MCF 10A (cell line): ENCODE measurements at regions not wholly inside any gene's neighbourhood (a gene's known extent, or its start where the extent isn't known, plus 50 kb on each side); places are given as distances from the start of the nearest gene placed in this dataset.
"Not testable (repeated sequence)": the region's sequence is repeated elsewhere in the genome, so short reads cannot be mapped to it uniquely, and the experiment has no call there.

ENCODE experiments used
- BruUV-seq: library from RNA; stranded (reverse); fragments of 400-500 nt; replicated peaks from 2 replicates; lab custom pipeline; 2021; lab: Mats Ljungman, UMichigan
- CTCF ChIA-PET: fragments of 300-600 bp; sonication (Branson Sonifier 250); formaldehyde crosslinking; extraction: SDS; loops from one replicate; lab custom pipeline; 2021; ENCODE audit warnings: antibody characterized with exemption, inconsistent platforms; lab: Yijun Ruan, JAX
- POLR2A ChIA-PET: fragments of 300-600, 350-650 bp; sonication (Branson Sonifier 250); formaldehyde crosslinking; extraction: SDS; loops from one replicate; lab custom pipeline; 2020; ENCODE audit warnings: antibody characterized with exemption, inconsistent platforms; lab: Yijun Ruan, JAX
- DNase-seq: peaks from one replicate; pipeline ENCODE4 v3.0.0-alpha.2; 2018; ENCODE audit not compliant: unreplicated experiment
- H3K27ac Mint-ChIP-seq: one replicate; pipeline ENCODE4 v1.8.0; 2022; ENCODE audit warnings: mild to moderate bottlenecking, low read depth, mixed read lengths; ENCODE audit not compliant: unreplicated experiment
- H3K27me3 Mint-ChIP-seq: one replicate; pipeline ENCODE4 v1.8.0; 2022; ENCODE audit warnings: mixed read lengths; ENCODE audit not compliant: insufficient read depth, unreplicated experiment
- H3K36me3 Mint-ChIP-seq: one replicate; pipeline ENCODE4 v1.8.0; 2022; ENCODE audit warnings: mild to moderate bottlenecking, moderate library complexity, mixed read lengths; ENCODE audit not compliant: insufficient read depth, unreplicated experiment
- H3K4me1 Mint-ChIP-seq: one replicate; pipeline ENCODE4 v1.8.0; 2022; ENCODE audit warnings: mixed read lengths; ENCODE audit not compliant: insufficient read depth, unreplicated experiment
- H3K4me3 Mint-ChIP-seq: one replicate; pipeline ENCODE4 v1.8.0; 2022; ENCODE audit warnings: mild to moderate bottlenecking, moderate library complexity, mixed read lengths; ENCODE audit not compliant: unreplicated experiment
- H3K9me3 Mint-ChIP-seq: one replicate; pipeline ENCODE4 v1.8.0; 2022; ENCODE audit warnings: mixed read lengths; ENCODE audit not compliant: unreplicated experiment
- intact Hi-C: fragments of 100-400 bp; cut with micrococcal nuclease; formaldehyde crosslinking; loops from 2 replicates; pipeline ENCODE4 v1.14.1; 2022
- TF ChIP-seq, protein P1 (sequence below): fragments of 200-600 bp; IDR thresholded peaks from one replicate; pipeline ENCODE4 v1.8.0; 2022; ENCODE audit warnings: antibody characterized with exemption, mild to moderate bottlenecking; ENCODE audit not compliant: unreplicated experiment

DNA sequence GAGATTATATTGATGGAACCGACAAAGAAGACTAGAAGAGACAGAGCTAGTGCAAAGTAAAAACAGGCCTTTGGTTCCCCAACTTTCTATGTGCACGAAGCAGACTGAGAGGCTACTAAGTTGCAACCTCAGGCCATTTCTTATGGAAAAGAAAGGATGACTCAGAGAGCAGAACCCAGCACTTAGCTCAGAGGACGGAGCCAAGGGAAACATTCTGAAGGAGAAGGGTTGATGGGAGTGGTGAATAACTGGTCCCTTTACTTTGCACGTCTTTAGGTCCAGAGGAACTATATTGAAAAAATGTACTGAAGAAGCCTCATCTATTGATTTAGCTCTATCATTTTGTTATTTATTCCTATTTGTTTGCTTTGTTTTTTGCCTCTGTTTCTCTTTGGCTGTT is 182.1 kb downstream of the CPE start:
- Mint-ChIP-seq H3K27ac (peak overlapping the region; percentile 57), H3K9me3 (peaks cover 15% of the 10 kb centered on the region), H3K27me3 (no peaks in the 10 kb centered on the region), H3K36me3 (peaks cover 5% of the 10 kb centered on the region), H3K4me3 (no peak overlapping the region), H3K4me1 (peaks cover 17% of the 10 kb centered on the region)
- TF ChIP-seq, protein P1, sequence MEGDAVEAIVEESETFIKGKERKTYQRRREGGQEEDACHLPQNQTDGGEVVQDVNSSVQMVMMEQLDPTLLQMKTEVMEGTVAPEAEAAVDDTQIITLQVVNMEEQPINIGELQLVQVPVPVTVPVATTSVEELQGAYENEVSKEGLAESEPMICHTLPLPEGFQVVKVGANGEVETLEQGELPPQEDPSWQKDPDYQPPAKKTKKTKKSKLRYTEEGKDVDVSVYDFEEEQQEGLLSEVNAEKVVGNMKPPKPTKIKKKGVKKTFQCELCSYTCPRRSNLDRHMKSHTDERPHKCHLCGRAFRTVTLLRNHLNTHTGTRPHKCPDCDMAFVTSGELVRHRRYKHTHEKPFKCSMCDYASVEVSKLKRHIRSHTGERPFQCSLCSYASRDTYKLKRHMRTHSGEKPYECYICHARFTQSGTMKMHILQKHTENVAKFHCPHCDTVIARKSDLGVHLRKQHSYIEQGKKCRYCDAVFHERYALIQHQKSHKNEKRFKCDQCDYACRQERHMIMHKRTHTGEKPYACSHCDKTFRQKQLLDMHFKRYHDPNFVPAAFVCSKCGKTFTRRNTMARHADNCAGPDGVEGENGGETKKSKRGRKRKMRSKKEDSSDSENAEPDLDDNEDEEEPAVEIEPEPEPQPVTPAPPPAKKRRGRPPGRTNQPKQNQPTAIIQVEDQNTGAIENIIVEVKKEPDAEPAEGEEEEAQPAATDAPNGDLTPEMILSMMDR, result no peak
- POLR2A ChIA-PET, result interaction anchor here (0.6 to 0.9 kb wide), 3 partner anchors 22 to 442 kb away, joined by 3 to 4 read pairs (median 3); no protein-coding TSS in a partner anchor
- no TSS peak for BruUV-seq
- peak; percentile 64 for DNase-seq
- CTCF ChIA-PET, result interaction anchor here (1.1 to 1.2 kb wide), 2 partner anchors 19 to 22 kb away, joined by 5 to 6 read pairs; no protein-coding TSS in a partner anchor
- intact Hi-C loops, result no loop called here

DNA sequence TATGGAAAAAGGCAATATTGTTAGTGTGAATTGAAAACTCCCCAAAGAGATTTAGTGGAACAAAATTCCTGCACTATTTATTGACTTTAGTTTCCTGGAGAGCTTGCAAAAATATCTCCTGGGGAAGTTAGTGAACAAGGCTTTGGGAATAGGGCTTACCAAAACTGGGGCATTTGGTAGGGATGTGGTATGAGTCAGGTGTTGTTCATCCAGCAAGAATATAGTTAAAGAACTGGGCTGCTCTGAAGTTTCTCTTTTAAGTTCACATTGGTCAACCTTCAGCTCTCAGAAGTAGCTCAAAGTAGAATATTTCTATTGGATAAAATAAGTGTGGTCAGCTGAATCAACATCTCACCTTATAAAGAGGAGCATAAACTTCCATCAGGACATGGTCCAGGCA is 185.0 kb downstream of the CPE start:
- H3K4me3 Mint-ChIP-seq, result no peak overlapping the region
- BruUV-seq, result no TSS peak
- no peaks in the 10 kb centered on the region for H3K27me3 Mint-ChIP-seq

DNA sequence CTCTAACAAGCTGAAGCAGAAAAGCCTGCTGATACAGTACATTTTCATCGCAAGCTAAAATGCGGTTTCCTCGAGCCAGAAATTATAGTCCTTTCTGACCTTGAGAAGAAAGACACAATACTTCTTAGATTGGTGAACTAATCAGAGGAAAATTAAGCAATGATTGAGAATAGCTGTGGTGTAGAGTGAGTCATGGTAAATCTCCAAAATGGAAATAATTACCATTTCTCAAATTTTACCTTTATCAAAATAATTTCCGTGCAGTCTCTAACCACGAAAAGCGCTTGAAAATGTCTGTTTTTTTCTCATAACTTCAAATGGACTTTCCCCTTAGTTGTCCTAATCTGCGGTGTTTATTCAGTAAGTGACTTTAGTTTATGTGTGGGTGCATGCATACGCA is 190.2 kb downstream of the CPE start:
- TF ChIP-seq, protein P1, result no peak
- H3K36me3 Mint-ChIP-seq, result no peaks in the 10 kb centered on the region
- no peak overlapping the region for H3K4me3 Mint-ChIP-seq
- no TSS peak for BruUV-seq
- CTCF ChIA-PET, result no interaction called here
- DNase-seq, result no peak
- H3K9me3 Mint-ChIP-seq, result no peaks in the 10 kb centered on the region
- POLR2A ChIA-PET, result no interaction called here
- H3K4me1 Mint-ChIP-seq, result peaks cover 6% of the 10 kb centered on the region
- intact Hi-C loops, result no loop called here
- H3K27ac Mint-ChIP-seq, result no peak overlapping the region
- H3K27me3 Mint-ChIP-seq, result no peaks in the 10 kb centered on the region

More for the DNA sequence above, 185.0 kb downstream of the CPE start:
- TF ChIP-seq, protein P1, result no peak
- Mint-ChIP-seq H3K9me3 (peaks cover 8% of the 10 kb centered on the region), H3K27ac (no peak overlapping the region), H3K4me1 (peaks cover 17% of the 10 kb centered on the region), H3K36me3 (peaks cover 5% of the 10 kb centered on the region)
- CTCF ChIA-PET, result interaction anchor here (0.6 kb wide), 2 partner anchors 12 to 181 kb away, joined by 3 read pairs; no protein-coding TSS in a partner anchor
- DNase-seq, result peak; percentile 38
- POLR2A ChIA-PET, result interaction anchor here (0.7 to 1.4 kb wide), 3 partner anchors 17 to 225 kb away, joined by 3 read pairs; no protein-coding TSS in a partner anchor
- intact Hi-C loops, result no loop called here

DNA sequence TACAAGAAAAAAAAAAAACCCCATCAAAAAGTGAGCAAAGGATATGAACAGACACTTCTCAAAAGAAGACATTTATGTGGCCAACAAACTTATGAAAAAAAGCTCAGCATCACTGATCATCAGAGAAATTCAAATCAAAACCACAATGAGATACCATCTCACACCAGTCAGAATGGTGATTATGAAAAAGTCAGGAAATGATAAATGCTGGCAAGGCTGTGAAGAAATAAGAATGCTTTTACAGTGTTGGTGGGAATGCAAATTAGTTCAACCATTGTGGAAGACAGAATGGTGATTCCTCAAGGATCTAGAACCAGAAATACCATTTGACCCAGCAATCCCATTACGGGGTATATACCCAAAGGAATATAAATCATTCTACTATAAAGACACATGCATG is 192.7 kb downstream of the CPE start:
- H3K4me1 Mint-ChIP-seq, CTCF ChIA-PET, H3K27ac Mint-ChIP-seq, intact Hi-C loops, H3K36me3 Mint-ChIP-seq, H3K27me3 Mint-ChIP-seq, DNase-seq, H3K4me3 Mint-ChIP-seq, POLR2A ChIA-PET, H3K9me3 Mint-ChIP-seq, BruUV-seq: not testable (repeated sequence)
